Liver (tissue), 8 donors: ENCODE measurements at regions not wholly inside any gene's neighbourhood (a gene's known extent, or its start where the extent isn't known, plus 50 kb on each side); places are given as distances from the start of the nearest gene placed in this dataset.
"Not testable (repeated sequence)": the region's sequence is repeated elsewhere in the genome, so short reads cannot be mapped to it uniquely, and the experiment has no call there.

Experiments
- DNase-seq: peaks from one replicate; pipeline ENCODE4 v3.0.0-alpha.2; 2017; ENCODE audit warnings: low spot score
- H3K27ac ChIP-seq, 2 donors: one replicate each; pipeline ENCODE4 v1.7.0; 2013; ENCODE audit warnings: inconsistent platforms in 2 of 2, low read length in 2 of 2, control low read depth in 1 of 2, low read depth in 1 of 2, mild to moderate bottlenecking in 1 of 2
- H3K27me3 ChIP-seq, 4 donors: one replicate each; pipeline versions ENCODE4 v1.6.1 to v1.7.0; 2013; ENCODE audit warnings: low read length in 3 of 4, inconsistent platforms in 1 of 4, mild to moderate bottlenecking in 1 of 4, moderate library complexity in 1 of 4; ENCODE audit not compliant: control insufficient read depth in 4 of 4, insufficient read depth in 4 of 4
- H3K36me3 ChIP-seq, 4 donors: one replicate each; pipeline versions ENCODE4 v1.6.1 to v1.7.0; 2013; ENCODE audit warnings: low read length in 3 of 4, mild to moderate bottlenecking in 3 of 4, low read depth in 1 of 4, moderate library complexity in 1 of 4; ENCODE audit not compliant: control insufficient read depth in 4 of 4, insufficient read depth in 3 of 4
- H3K4me1 ChIP-seq, 4 donors: one replicate each; pipeline versions ENCODE4 v1.6.1 to v1.7.0; 2013; ENCODE audit warnings: low read length in 3 of 4, mild to moderate bottlenecking in 3 of 4, moderate library complexity in 1 of 4; ENCODE audit not compliant: control insufficient read depth in 4 of 4, insufficient read depth in 4 of 4
- H3K4me3 ChIP-seq, 3 donors: one replicate each; pipeline versions ENCODE4 v1.6.1 to v1.7.0; 2013; ENCODE audit warnings: low read length in 3 of 3, control low read depth in 1 of 3, low read depth in 1 of 3, mild to moderate bottlenecking in 1 of 3
- H3K9ac ChIP-seq, 2 donors: one replicate each; pipeline ENCODE4 v1.7.0; 2013; ENCODE audit warnings: low read length in 2 of 2, mild to moderate bottlenecking in 2 of 2, moderate library complexity in 2 of 2, control low read depth in 1 of 2, low read depth in 1 of 2
- H3K9me3 ChIP-seq, 4 donors: one replicate each; pipeline versions ENCODE4 v1.6.1 to v1.7.0; 2013; ENCODE audit warnings: low read length in 3 of 4; ENCODE audit not compliant: control insufficient read depth in 4 of 4
- ATF3 ChIP-seq: IDR thresholded peaks from 2 replicates; pipeline ENCODE4 v1.6.1; 2016; ENCODE audit warnings: antibody characterized with exemption
- CTCF ChIP-seq: fragments of 150-350 bp; IDR thresholded peaks from 2 replicates; pipeline ENCODE4 v1.5.1; 2017; ENCODE audit warnings: improper control_type of control experiment, low read depth, low read length; ENCODE audit not compliant: missing input control
- EGR1 ChIP-seq, 2 donors: IDR thresholded peaks; 2 replicates each; pipeline ENCODE4 v1.6.1; 2016 to 2018; ENCODE audit warnings: antibody characterized with exemption in 2 of 2, low read depth in 2 of 2
- FOXA1 ChIP-seq: IDR thresholded peaks from 2 replicates; pipeline ENCODE4 v1.6.1; 2016; ENCODE audit warnings: antibody characterized with exemption
- FOXA2 ChIP-seq: IDR thresholded peaks from 2 replicates; pipeline ENCODE4 v1.6.1; 2016; ENCODE audit warnings: antibody characterized with exemption
- GABPA ChIP-seq, 2 donors: IDR thresholded peaks in 1 of 2; conservative IDR thresholded peaks in 1 of 2; 2 replicates each; pipeline ENCODE4 v1.6.1; 2016; ENCODE audit warnings: antibody characterized with exemption in 2 of 2, mild to moderate bottlenecking in 1 of 2, moderate library complexity in 1 of 2
- HNF4A ChIP-seq, 2 donors: conservative IDR thresholded peaks; 2 replicates each; pipeline ENCODE4 v1.6.1; 2016; ENCODE audit warnings: antibody characterized with exemption in 2 of 2, mild to moderate bottlenecking in 2 of 2
- HNF4G ChIP-seq: IDR thresholded peaks from 2 replicates; pipeline ENCODE4 v1.6.1; 2016; ENCODE audit warnings: antibody characterized with exemption
- JUND ChIP-seq, 2 donors: IDR thresholded peaks; 2 replicates each; pipeline ENCODE4 v1.6.1; 2016; ENCODE audit warnings: antibody characterized with exemption in 2 of 2
- NR2F2 ChIP-seq: IDR thresholded peaks from 2 replicates; pipeline ENCODE4 v1.6.1; 2016; ENCODE audit warnings: antibody characterized with exemption
- RAD21 ChIP-seq, 2 donors: IDR thresholded peaks; 2 replicates each; pipeline ENCODE4 v1.6.1; 2016; ENCODE audit warnings: antibody characterized with exemption in 2 of 2, mild to moderate bottlenecking in 2 of 2
- RXRA ChIP-seq, 2 donors: IDR thresholded peaks; 2 replicates each; pipeline ENCODE4 v1.6.1; 2017 to 2018; ENCODE audit warnings: antibody characterized with exemption in 2 of 2, mild to moderate bottlenecking in 1 of 2
- SP1 ChIP-seq: IDR thresholded peaks from 2 replicates; pipeline ENCODE4 v1.6.1; 2018; ENCODE audit warnings: antibody characterized with exemption, mild to moderate bottlenecking
- TAF1 ChIP-seq: conservative IDR thresholded peaks from 2 replicates; pipeline ENCODE4 v1.6.1; 2016; ENCODE audit warnings: antibody characterized with exemption, mild to moderate bottlenecking
- YY1 ChIP-seq: IDR thresholded peaks from 2 replicates; pipeline ENCODE4 v1.6.1; 2016; ENCODE audit warnings: antibody characterized with exemption, mild to moderate bottlenecking
- ZBTB33 ChIP-seq: IDR thresholded peaks from 2 replicates; pipeline ENCODE4 v1.6.1; 2016; ENCODE audit warnings: antibody characterized with exemption
- WGBS: extraction: QIAGEN DNeasy Blood & Tissue Kit; methylation state at CpG from one replicate; pipeline ENCODE4 v1.1.7; 2013; 5-methylcytosine and 5-hydroxymethylcytosine counted together
- TF ChIP-seq, protein P1 (sequence below): IDR thresholded peaks from 2 replicates; pipeline ENCODE4 v1.6.1; 2016; ENCODE audit warnings: antibody characterized with exemption, mild to moderate bottlenecking
- TF ChIP-seq, protein P2 (sequence below): IDR thresholded peaks from 2 replicates; pipeline ENCODE4 v1.6.1; 2016; ENCODE audit warnings: antibody characterized with exemption
- donor health status: healthy.
- donor health status: healthy.
- donor health status: healthy.
- donor health status: healthy.
- donor health status: healthy.

DNA sequence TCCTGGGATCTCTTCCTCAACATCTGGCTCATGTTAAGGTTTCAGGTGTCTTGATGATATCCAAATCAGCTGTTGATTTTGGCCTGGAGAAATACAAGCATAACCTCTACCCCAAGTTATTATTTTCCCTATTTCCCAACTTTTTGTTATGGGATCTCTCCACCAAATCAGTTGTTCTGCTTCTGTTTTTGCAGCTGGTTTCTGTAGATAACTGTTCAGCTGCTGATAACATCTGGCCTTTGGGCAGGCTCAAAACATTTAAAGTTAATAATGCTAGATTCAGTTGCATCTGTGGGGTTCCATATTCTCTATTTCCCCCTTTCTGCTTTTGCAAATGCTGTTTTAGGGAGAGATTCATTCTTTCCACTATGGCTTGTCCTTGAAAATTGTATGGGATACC, 430.0 kb upstream of the SGO1 start:
- not testable (repeated sequence) for H3K4me3 ChIP-seq, H3K9ac ChIP-seq, DNase-seq, H3K27ac ChIP-seq, H3K4me1 ChIP-seq, H3K36me3 ChIP-seq, H3K9me3 ChIP-seq, H3K27me3 ChIP-seq

- Histone ChIP-seq H3K36me3 (no peaks in the 10 kb centered on the region), H3K4me1 (no peaks in the 10 kb centered on the region), H3K4me3 (no peak overlapping the region), H3K27me3 (no peaks in the 10 kb centered on the region), H3K9ac (no peak overlapping the region), H3K27ac (no peak overlapping the region), H3K9me3 (peaks cover 0 to 12% (median 6%) of the 10 kb centered on the region in 4 donors)
- no peak for DNase-seq
- 80% methylated on average over 5 of the region's 5 CpGs for WGBS
- TF ChIP-seq HNF4G (no peak), GABPA (IDR thresholded peaks at IDR 0.05 in 1 of 2, conservative IDR thresholded peaks at IDR 0.05 in 1 of 2) (no peak), NR2F2 (no peak), HNF4A (conservative IDR thresholded peaks at IDR 0.05) (no peak), RXRA (IDR thresholded peaks at IDR 0.05) (no peak), ATF3 (no peak), JUND (IDR thresholded peaks at IDR 0.05) (no peak), TAF1 (no peak), ZBTB33 (no peak), EGR1 (IDR thresholded peaks at IDR 0.05; ENCODE audit: low read depth in 2 of 2) (no peak), RAD21 (IDR thresholded peaks at IDR 0.05) (no peak), SP1 (no peak), FOXA1 (no peak), FOXA2 (no peak), CTCF (no peak), YY1 (no peak)
- TF ChIP-seq, protein P1, sequence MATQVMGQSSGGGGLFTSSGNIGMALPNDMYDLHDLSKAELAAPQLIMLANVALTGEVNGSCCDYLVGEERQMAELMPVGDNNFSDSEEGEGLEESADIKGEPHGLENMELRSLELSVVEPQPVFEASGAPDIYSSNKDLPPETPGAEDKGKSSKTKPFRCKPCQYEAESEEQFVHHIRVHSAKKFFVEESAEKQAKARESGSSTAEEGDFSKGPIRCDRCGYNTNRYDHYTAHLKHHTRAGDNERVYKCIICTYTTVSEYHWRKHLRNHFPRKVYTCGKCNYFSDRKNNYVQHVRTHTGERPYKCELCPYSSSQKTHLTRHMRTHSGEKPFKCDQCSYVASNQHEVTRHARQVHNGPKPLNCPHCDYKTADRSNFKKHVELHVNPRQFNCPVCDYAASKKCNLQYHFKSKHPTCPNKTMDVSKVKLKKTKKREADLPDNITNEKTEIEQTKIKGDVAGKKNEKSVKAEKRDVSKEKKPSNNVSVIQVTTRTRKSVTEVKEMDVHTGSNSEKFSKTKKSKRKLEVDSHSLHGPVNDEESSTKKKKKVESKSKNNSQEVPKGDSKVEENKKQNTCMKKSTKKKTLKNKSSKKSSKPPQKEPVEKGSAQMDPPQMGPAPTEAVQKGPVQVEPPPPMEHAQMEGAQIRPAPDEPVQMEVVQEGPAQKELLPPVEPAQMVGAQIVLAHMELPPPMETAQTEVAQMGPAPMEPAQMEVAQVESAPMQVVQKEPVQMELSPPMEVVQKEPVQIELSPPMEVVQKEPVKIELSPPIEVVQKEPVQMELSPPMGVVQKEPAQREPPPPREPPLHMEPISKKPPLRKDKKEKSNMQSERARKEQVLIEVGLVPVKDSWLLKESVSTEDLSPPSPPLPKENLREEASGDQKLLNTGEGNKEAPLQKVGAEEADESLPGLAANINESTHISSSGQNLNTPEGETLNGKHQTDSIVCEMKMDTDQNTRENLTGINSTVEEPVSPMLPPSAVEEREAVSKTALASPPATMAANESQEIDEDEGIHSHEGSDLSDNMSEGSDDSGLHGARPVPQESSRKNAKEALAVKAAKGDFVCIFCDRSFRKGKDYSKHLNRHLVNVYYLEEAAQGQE, result no peak
- TF ChIP-seq, protein P2, sequence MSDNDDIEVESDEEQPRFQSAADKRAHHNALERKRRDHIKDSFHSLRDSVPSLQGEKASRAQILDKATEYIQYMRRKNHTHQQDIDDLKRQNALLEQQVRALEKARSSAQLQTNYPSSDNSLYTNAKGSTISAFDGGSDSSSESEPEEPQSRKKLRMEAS, result no peak
Measured at GRCh38 chr3:20608054-20608738, 422.2 kb upstream of the SGO1 start.
